Neural progenitor cell (in vitro differentiated cells): ENCODE measurements at regions not wholly inside any gene's neighbourhood (a gene's known extent, or its start where the extent isn't known, plus 50 kb on each side); places are given as distances from the start of the nearest gene placed in this dataset.

Experiments
- EZH2 ChIP-seq: fragments of 200-600 bp; sonication (generic); IDR thresholded peaks from 2 replicates; pipeline ENCODE4 v1.6.1; 2017; ENCODE audit warnings: antibody characterized with exemption, mild to moderate bottlenecking, moderate library complexity
- EZH2phosphoT487 ChIP-seq: fragments of 200-600 bp; sonication (generic); IDR thresholded peaks from 2 replicates; pipeline ENCODE4 v1.6.1; 2017; ENCODE audit warnings: antibody characterized with exemption
- TF ChIP-seq, protein P1 (sequence below): fragments of 200-600 bp; sonication (generic); IDR thresholded peaks from 2 replicates; pipeline ENCODE4 v1.5.1; 2017; ENCODE audit warnings: antibody characterized with exemption, mild to moderate bottlenecking

DNA sequence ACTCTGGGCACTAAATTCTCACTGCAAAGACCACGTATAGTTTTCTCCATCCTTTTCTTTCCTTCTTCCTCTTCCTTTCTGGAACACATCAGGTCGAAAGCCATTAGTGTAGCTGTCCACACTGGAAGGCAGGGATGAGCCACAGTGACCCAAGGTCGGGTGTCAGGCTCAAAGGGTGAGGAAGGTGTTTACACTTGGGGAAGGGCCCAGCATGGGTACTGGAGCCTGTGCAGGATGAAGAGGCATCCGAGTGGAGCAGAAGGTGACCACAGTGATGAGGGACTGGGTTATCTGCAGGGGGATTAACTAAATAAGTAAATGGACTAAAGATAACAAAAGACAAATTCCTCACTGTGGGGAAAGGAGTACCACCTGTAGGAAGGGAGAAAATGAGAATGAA, 164.0 kb downstream of the SOX9 start:
- TF ChIP-seq, protein P1, sequence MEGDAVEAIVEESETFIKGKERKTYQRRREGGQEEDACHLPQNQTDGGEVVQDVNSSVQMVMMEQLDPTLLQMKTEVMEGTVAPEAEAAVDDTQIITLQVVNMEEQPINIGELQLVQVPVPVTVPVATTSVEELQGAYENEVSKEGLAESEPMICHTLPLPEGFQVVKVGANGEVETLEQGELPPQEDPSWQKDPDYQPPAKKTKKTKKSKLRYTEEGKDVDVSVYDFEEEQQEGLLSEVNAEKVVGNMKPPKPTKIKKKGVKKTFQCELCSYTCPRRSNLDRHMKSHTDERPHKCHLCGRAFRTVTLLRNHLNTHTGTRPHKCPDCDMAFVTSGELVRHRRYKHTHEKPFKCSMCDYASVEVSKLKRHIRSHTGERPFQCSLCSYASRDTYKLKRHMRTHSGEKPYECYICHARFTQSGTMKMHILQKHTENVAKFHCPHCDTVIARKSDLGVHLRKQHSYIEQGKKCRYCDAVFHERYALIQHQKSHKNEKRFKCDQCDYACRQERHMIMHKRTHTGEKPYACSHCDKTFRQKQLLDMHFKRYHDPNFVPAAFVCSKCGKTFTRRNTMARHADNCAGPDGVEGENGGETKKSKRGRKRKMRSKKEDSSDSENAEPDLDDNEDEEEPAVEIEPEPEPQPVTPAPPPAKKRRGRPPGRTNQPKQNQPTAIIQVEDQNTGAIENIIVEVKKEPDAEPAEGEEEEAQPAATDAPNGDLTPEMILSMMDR: no peak
- TF ChIP-seq EZH2phosphoT487 (no peak), EZH2 (no peak)
